Tibial nerve (tissue), 4 donors: ENCODE measurements at regions not wholly inside any gene's neighbourhood (a gene's known extent, or its start where the extent isn't known, plus 50 kb on each side); places are given as distances from the start of the nearest gene placed in this dataset.

ENCODE experiments used
- EP300 ChIP-seq, 2 donors: sonication (generic); formaldehyde crosslinking; IDR thresholded peaks; one replicate each; pipeline ENCODE4 v1.6.1; 2017; ENCODE audit warnings: antibody characterized with exemption in 2 of 2, mild to moderate bottlenecking in 1 of 2
- POLR2A ChIP-seq, 2 donors: fragments of 450-650 bp; IDR thresholded peaks; one replicate each; pipeline ENCODE4 v1.6.1; 2017; ENCODE audit warnings: antibody characterized with exemption in 2 of 2, mild to moderate bottlenecking in 2 of 2, moderate library complexity in 2 of 2
- TF ChIP-seq, protein P1 (sequence below), 5 experiments: fragments of 200-600 bp in 3 of 5; fragments of 450-650 bp in 2 of 5; sonication (generic) in 3 of 5; IDR thresholded peaks; one replicate each; pipeline ENCODE4 v1.5.1; 2016 to 2019; ENCODE audit warnings: antibody characterized with exemption in 5 of 5, mild to moderate bottlenecking in 3 of 5, moderate library complexity in 2 of 5

- TF ChIP-seq POLR2A (IDR thresholded peaks at IDR 0.05) = no peak
- TF ChIP-seq, protein P1, sequence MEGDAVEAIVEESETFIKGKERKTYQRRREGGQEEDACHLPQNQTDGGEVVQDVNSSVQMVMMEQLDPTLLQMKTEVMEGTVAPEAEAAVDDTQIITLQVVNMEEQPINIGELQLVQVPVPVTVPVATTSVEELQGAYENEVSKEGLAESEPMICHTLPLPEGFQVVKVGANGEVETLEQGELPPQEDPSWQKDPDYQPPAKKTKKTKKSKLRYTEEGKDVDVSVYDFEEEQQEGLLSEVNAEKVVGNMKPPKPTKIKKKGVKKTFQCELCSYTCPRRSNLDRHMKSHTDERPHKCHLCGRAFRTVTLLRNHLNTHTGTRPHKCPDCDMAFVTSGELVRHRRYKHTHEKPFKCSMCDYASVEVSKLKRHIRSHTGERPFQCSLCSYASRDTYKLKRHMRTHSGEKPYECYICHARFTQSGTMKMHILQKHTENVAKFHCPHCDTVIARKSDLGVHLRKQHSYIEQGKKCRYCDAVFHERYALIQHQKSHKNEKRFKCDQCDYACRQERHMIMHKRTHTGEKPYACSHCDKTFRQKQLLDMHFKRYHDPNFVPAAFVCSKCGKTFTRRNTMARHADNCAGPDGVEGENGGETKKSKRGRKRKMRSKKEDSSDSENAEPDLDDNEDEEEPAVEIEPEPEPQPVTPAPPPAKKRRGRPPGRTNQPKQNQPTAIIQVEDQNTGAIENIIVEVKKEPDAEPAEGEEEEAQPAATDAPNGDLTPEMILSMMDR (IDR thresholded peaks at IDR 0.05) = no peak
- TF ChIP-seq EP300 (IDR thresholded peaks at IDR 0.05) = no peak
These were observed 112.4 kb downstream of the ZNF518B start for GRCh38 chr4:10344824-10345223.
